ENCODE measurements at regions not wholly inside any gene's neighbourhood (a gene's known extent, or its start where the extent isn't known, plus 50 kb on each side); places are given as distances from the start of the nearest gene placed in this dataset.

- Histone ChIP-seq H3K4me2 (ENCODE audit: low read length) (no peak overlapping the region), H3K9me3 (ENCODE audit: low read length) (peaks cover 3% of the 10 kb centered on the region; the same call in 1 of the 2 replicates), H3K27me3 (ENCODE audit: insufficient read depth, low read length) (peaks cover 1% of the 10 kb centered on the region), H3K27ac (ENCODE audit: low read depth, low read length, poor library complexity, severe bottlenecking) (no peak overlapping the region), H4K20me1 (ENCODE audit: insufficient read depth, low read length) (no peaks in the 10 kb centered on the region), H3K9ac (ENCODE audit: low read length) (no peak overlapping the region), H3K9me2 (ENCODE audit: low read depth, low read length) (no peaks in the 10 kb centered on the region), H3F3A (ENCODE audit: insufficient read depth, low read length) (no peaks in the 10 kb centered on the region), H2AFZ (ENCODE audit: low read length) (no peak overlapping the region), H3K4me1 (ENCODE audit: insufficient read depth, low read length, severe bottlenecking) (no peaks in the 10 kb centered on the region), H3K79me2 (ENCODE audit: insufficient read depth, low read length) (no peaks in the 10 kb centered on the region), H3K4me3 (ENCODE audit: low read depth, low read length, poor library complexity, severe bottlenecking) (no peak overlapping the region), H3K36me3 (ENCODE audit: insufficient read depth, low read length) (no peaks in the 10 kb centered on the region)
- TF ChIP-seq CTCF (IDR thresholded peaks at IDR 0.05; ENCODE audit: low read length) = no peak
- no peak for TF ChIP-seq EZH2 (IDR thresholded peaks at IDR 0.05; ENCODE audit: borderline replicate concordance, low read length)
Observed at GRCh38 chr2:120463527-120463926, 117.6 kb downstream of the INHBB start.

- no peaks in the 10 kb centered on the region for H3K9me2 ChIP-seq (ENCODE audit: low read depth, low read length)
- H3K27ac ChIP-seq (ENCODE audit: low read depth, low read length, poor library complexity, severe bottlenecking) = no peak overlapping the region
- H3K9me3 ChIP-seq (ENCODE audit: low read length) = peaks cover 2% of the 10 kb centered on the region; the same call in 1 of the 2 replicates
- H4K20me1 ChIP-seq (ENCODE audit: insufficient read depth, low read length) = no peaks in the 10 kb centered on the region
- no peaks in the 10 kb centered on the region for H3F3A ChIP-seq (ENCODE audit: insufficient read depth, low read length)
- no peak overlapping the region for H2AFZ ChIP-seq (ENCODE audit: low read length)
- H3K36me3 ChIP-seq (ENCODE audit: insufficient read depth, low read length) = no peaks in the 10 kb centered on the region
- no peak overlapping the region for H3K4me3 ChIP-seq (ENCODE audit: low read depth, low read length, poor library complexity, severe bottlenecking)
- no peaks in the 10 kb centered on the region; the same call in none of the 2 replicates for H3K27me3 ChIP-seq (ENCODE audit: insufficient read depth, low read length)
- H3K4me2 ChIP-seq (ENCODE audit: low read length) = no peak overlapping the region
- no peaks in the 10 kb centered on the region for H3K79me2 ChIP-seq (ENCODE audit: insufficient read depth, low read length)
- H3K4me1 ChIP-seq (ENCODE audit: insufficient read depth, low read length, severe bottlenecking) = no peaks in the 10 kb centered on the region
- TF ChIP-seq EZH2 (IDR thresholded peaks at IDR 0.05; ENCODE audit: borderline replicate concordance, low read length) (no peak), CTCF (IDR thresholded peaks at IDR 0.05; ENCODE audit: low read length) (no peak)
- no peak overlapping the region for H3K9ac ChIP-seq (ENCODE audit: low read length)
Observed at GRCh38 chr2:120463996-120464395, 118.1 kb downstream of the INHBB start.

- Histone ChIP-seq H3K27me3 (ENCODE audit: insufficient read depth, low read length) (no peaks in the 10 kb centered on the region; the same call in 1 of the 2 replicates), H3K79me2 (ENCODE audit: insufficient read depth, low read length) (no peaks in the 10 kb centered on the region), H3K4me3 (ENCODE audit: low read depth, low read length, poor library complexity, severe bottlenecking) (no peak overlapping the region), H3K27ac (ENCODE audit: low read depth, low read length, poor library complexity, severe bottlenecking) (no peak overlapping the region), H3K9ac (ENCODE audit: low read length) (no peak overlapping the region), H3K4me1 (ENCODE audit: insufficient read depth, low read length, severe bottlenecking) (no peaks in the 10 kb centered on the region), H3K9me2 (ENCODE audit: low read depth, low read length) (no peaks in the 10 kb centered on the region), H3K36me3 (ENCODE audit: insufficient read depth, low read length) (no peaks in the 10 kb centered on the region), H2AFZ (ENCODE audit: low read length) (no peak overlapping the region), H3K9me3 (ENCODE audit: low read length) (no peaks in the 10 kb centered on the region), H4K20me1 (ENCODE audit: insufficient read depth, low read length) (no peaks in the 10 kb centered on the region), H3F3A (ENCODE audit: insufficient read depth, low read length) (no peaks in the 10 kb centered on the region), H3K4me2 (ENCODE audit: low read length) (no peak overlapping the region)
- TF ChIP-seq EZH2 (IDR thresholded peaks at IDR 0.05; ENCODE audit: borderline replicate concordance, low read length) (no peak), CTCF (IDR thresholded peaks at IDR 0.05; ENCODE audit: low read length) (no peak)
Observed at GRCh38 chr2:120464448-120464931, 118.6 kb downstream of the INHBB start.

Measured in OCI-LY1 (cell line).